T-cell (primary cell): ENCODE measurements at regions not wholly inside any gene's neighbourhood (a gene's known extent, or its start where the extent isn't known, plus 50 kb on each side); places are given as distances from the start of the nearest gene placed in this dataset.
A peak's percentile ranks its signal among the peaks of the same experiment; 100 is the strongest.

Experiments
- ATAC-seq, 4 experiments: fragments of 200-7000 bp in 3 of 4; fragments of 150-1000 bp in 1 of 4; cut with Tn5 transposase; replicated peaks in 1 of 4; 1 replicate in 3 of 4; 2 replicates in 1 of 4; pipeline ENCODE4 v1.10.0; 2021; ENCODE audit warnings: moderate library complexity in 3 of 4, mild to moderate bottlenecking in 2 of 4, moderate number of reproducible peaks in 1 of 4
- CTCF ChIA-PET, 2 donors: fragments of 300-600 bp; sonication (Branson Sonifier 250); formaldehyde crosslinking; loops; one replicate each; lab custom pipeline; 2022; ENCODE audit warnings: antibody characterized with exemption in 2 of 2; lab: Charles Lee
- POLR2A ChIA-PET, 2 donors: fragments of 300-600 bp; sonication (Branson Sonifier 250); formaldehyde crosslinking; loops; one replicate each; lab custom pipeline; 2022; ENCODE audit warnings: antibody characterized with exemption in 2 of 2; lab: Charles Lee
- DNase-seq, 35 experiments: peaks; one replicate each; pipeline versions ENCODE4 v3.0.0 to v3.0.0-alpha.2; 2013 to 2023
- H3K27ac ChIP-seq: one replicate; pipeline ENCODE4 v1.5.1; 2013; ENCODE audit warnings: low read length
- H3K27me3 ChIP-seq, 2 experiments: replicated peaks in 1 of 2; 1 replicate in 1 of 2; 2 replicates in 1 of 2; pipeline versions ENCODE4 v1.6.1 to v1.7.0; 2013; ENCODE audit warnings: low read length in 1 of 2, mixed read lengths in 1 of 2; ENCODE audit not compliant: control insufficient read depth in 2 of 2, insufficient read depth in 2 of 2; ENCODE audit errors: extremely low read depth in 1 of 2
- H3K36me3 ChIP-seq, 2 donors: 1 replicate in 1 of 2; 2 replicates in 1 of 2; pipeline versions ENCODE4 v1.6.1 to v1.7.0; 2013; ENCODE audit warnings: low read length in 1 of 2; ENCODE audit not compliant: control insufficient read depth in 2 of 2, insufficient read depth in 1 of 2; ENCODE audit errors: extremely low read depth in 1 of 2
- H3K4me1 ChIP-seq, 2 experiments: 1 replicate in 1 of 2; 2 replicates in 1 of 2; pipeline versions ENCODE4 v1.6.1 to v1.7.0; 2013; ENCODE audit warnings: low read length in 2 of 2, mixed read lengths in 1 of 2; ENCODE audit not compliant: insufficient read depth in 2 of 2, control insufficient read depth in 1 of 2; ENCODE audit errors: extremely low read depth in 1 of 2
- H3K4me3 ChIP-seq, 2 donors: 1 replicate in 1 of 2; 2 replicates in 1 of 2; pipeline versions ENCODE4 v1.5.1 to v1.7.0; 2013; ENCODE audit warnings: mild to moderate bottlenecking in 2 of 2, low read length in 1 of 2, moderate library complexity in 1 of 2; ENCODE audit not compliant: control insufficient read depth in 1 of 2; ENCODE audit errors: extremely low read depth in 1 of 2
- H3K9me3 ChIP-seq: 2 replicates; pipeline ENCODE4 v1.7.0; 2013
- H3K27ac Mint-ChIP-seq, 2 donors: one replicate each; pipeline ENCODE4 v1.8.0; 2020 to 2021; ENCODE audit warnings: mild to moderate bottlenecking in 2 of 2, mixed read lengths in 2 of 2
- H3K27me3 Mint-ChIP-seq, 2 donors: one replicate each; pipeline ENCODE4 v1.8.0; 2021 to 2022; ENCODE audit warnings: mixed read lengths in 2 of 2
- H3K36me3 Mint-ChIP-seq: one replicate; pipeline ENCODE4 v1.8.0; 2021; ENCODE audit warnings: mixed read lengths
- H3K4me1 Mint-ChIP-seq, 3 donors: one replicate each; pipeline ENCODE4 v1.8.0; 2020 to 2022; ENCODE audit warnings: mixed read lengths in 3 of 3, mild to moderate bottlenecking in 1 of 3
- H3K4me3 Mint-ChIP-seq, 3 donors: one replicate each; pipeline ENCODE4 v1.8.0; 2020 to 2022; ENCODE audit warnings: mild to moderate bottlenecking in 3 of 3, mixed read lengths in 3 of 3, moderate library complexity in 3 of 3
- H3K9me3 Mint-ChIP-seq, 3 donors: one replicate each; pipeline ENCODE4 v1.8.0; 2020 to 2022; ENCODE audit warnings: mixed read lengths in 3 of 3
- WGBS: methylation state at CpG from one replicate; pipeline ENCODE4 v1.1.5; 2013; ENCODE audit warnings: missing lambda C conversion rate; ENCODE audit not compliant: insufficient coverage; 5-methylcytosine and 5-hydroxymethylcytosine counted together

DNA sequence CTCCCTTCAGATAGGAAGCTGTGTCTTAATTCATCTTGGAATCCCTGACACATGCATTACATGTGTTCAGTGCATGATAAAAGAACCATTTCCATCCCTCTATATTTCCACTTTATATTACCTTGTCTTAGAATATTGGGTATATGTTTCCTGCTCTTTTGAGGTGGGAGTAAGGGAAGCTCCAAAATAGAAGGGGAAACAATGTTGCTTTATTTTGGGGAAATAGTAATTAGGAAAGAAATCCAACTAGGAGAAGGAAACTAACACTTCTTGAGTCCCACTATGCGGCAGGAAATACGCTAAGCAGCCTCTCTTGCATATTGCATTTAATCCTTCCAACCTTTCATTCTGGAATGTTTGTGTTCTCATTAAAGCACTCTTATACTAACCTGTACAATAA is 89.4 kb upstream of the VAV3 start:
- no peak overlapping the region for H3K4me3 Mint-ChIP-seq
- CTCF ChIA-PET: no interaction called here
- H3K4me1 Mint-ChIP-seq: peaks cover 0 to 9% (median 0%) of the 10 kb centered on the region in 3 donors
- no peaks in the 10 kb centered on the region for H3K9me3 ChIP-seq
- H3K4me3 ChIP-seq: no peak overlapping the region
- no peaks in the 10 kb centered on the region for H3K36me3 ChIP-seq
- DNase-seq: no peak
- no peak overlapping the region for H3K27ac Mint-ChIP-seq
- H3K27ac ChIP-seq: no peak overlapping the region
- H3K36me3 Mint-ChIP-seq: no peaks in the 10 kb centered on the region
- H3K27me3 ChIP-seq: no peaks in the 10 kb centered on the region
- ATAC-seq: no peak
- H3K4me1 ChIP-seq: peaks cover 20 to 25% of the 10 kb centered on the region in 2 experiments
- H3K9me3 Mint-ChIP-seq: no peaks in the 10 kb centered on the region
- POLR2A ChIA-PET: no interaction called here
- WGBS: no CpG with 5 or more reads among the region's 2 CpGs
- no peaks in the 10 kb centered on the region for H3K27me3 Mint-ChIP-seq

DNA sequence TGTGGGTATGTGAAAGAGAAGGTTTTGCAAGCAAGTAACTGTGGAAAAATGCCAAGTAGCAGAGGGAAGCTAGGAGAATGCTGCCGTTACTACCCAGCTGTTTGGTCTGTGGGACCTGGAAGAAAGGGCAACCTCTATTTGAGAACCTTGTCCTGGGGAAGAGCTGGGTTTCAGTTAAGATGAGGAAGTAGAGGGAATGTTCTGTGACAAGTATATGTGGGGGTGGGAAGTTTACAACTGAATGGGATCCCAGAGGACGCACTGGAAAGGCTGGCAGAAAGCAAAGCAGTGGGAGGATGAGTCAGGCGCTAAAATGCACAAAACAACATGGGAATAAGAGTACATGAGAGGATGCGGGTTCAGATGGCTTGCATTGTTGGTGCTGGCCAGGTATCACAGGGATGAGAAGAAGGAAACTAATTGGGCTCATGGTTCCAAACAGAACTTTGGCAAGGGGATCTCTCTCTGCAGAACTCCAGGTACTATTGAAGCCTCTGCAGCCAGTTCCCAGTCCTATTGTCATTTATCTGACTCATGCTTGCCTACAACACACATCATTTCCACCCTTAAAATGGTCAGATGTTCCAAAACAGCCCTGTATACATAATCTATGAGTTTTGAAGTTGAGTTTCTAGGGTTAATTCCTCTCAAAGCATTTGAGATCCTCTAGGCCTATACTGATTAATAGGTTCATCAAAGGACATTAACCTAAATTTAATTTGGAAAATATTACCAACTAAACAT is 88.5 kb upstream of the VAV3 start:
- H3K36me3 ChIP-seq: no peaks in the 10 kb centered on the region
- ChIA-PET POLR2A (no interaction called here), CTCF (interaction anchor here in 1 of 2 donors (1.1 kb wide), 1 partner anchor 271 kb away, joined by 5 read pairs; no protein-coding TSS in a partner anchor)
- H3K9me3 ChIP-seq: no peaks in the 10 kb centered on the region
- no peaks in the 10 kb centered on the region for H3K27me3 ChIP-seq
- H3K4me3 ChIP-seq: no peak overlapping the region
- H3K9me3 Mint-ChIP-seq: no peaks in the 10 kb centered on the region
- no peak overlapping the region for H3K27ac ChIP-seq
- H3K4me1 ChIP-seq: peaks cover 28 to 34% of the 10 kb centered on the region in 2 experiments
- H3K4me3 Mint-ChIP-seq: no peak overlapping the region
- no peaks in the 10 kb centered on the region for H3K36me3 Mint-ChIP-seq
- peaks cover 0 to 9% (median 0%) of the 10 kb centered on the region in 3 donors for H3K4me1 Mint-ChIP-seq
- no peak for DNase-seq
- WGBS: 90% methylated on average over 4 of the region's 4 CpGs
- no peaks in the 10 kb centered on the region for H3K27me3 Mint-ChIP-seq
- ATAC-seq: no peak
- H3K27ac Mint-ChIP-seq: no peak overlapping the region

DNA sequence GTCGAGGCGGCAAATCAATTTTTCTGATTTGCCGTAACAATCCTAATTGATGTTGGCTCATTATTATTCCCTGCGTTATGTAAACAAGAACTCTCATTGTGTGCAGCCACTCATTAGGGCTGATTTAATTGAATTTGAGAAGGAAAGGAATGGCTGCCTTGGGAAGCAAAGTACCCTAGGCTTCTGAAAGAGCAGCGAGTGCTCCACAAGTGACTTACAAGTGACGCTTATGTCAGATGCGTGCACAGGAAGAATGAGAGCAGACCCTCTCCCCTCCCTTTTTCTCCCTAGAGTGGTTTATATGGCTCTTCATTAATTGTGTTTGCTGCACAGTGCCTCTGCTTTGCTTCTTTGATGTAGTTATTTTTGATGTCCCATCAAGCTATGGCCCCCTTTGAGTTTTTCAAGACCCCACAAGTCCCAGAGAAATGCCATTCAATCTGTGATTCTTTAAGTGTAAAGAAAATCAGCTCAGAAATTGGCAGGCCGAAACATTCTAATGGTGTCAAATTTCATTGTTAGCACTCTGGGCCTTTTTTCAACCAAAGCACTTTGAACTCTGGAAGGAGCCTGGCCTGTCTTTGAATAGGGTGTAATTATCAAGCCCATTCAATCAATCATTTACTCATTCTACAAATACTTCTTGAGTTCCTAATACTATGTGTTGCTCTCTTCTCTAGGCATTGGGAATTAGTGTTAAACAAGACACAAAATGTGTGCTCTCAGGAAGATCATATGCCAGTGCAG is 86.8 kb upstream of the VAV3 start:
- peaks cover 0 to 2% of the 10 kb centered on the region in 2 experiments for H3K27me3 ChIP-seq
- no peak overlapping the region for H3K27ac ChIP-seq
- H3K9me3 ChIP-seq: no peaks in the 10 kb centered on the region
- Mint-ChIP-seq H3K27ac (no peak overlapping the region), H3K36me3 (no peaks in the 10 kb centered on the region), H3K9me3 (no peaks in the 10 kb centered on the region), H3K4me1 (peaks cover 0 to 7% (median 0%) of the 10 kb centered on the region in 3 donors), H3K4me3 (no peak overlapping the region), H3K27me3 (no peaks in the 10 kb centered on the region)
- CTCF ChIA-PET: interaction anchor here (0.9 to 1.5 kb wide), 3 partner anchors 72 to 269 kb away, joined by 3 to 5 read pairs (median 5); no protein-coding TSS in a partner anchor
- DNase-seq: peak in 1 of 35 experiments; percentile 19
- peaks cover 28 to 37% of the 10 kb centered on the region in 2 experiments for H3K4me1 ChIP-seq
- H3K36me3 ChIP-seq: no peaks in the 10 kb centered on the region
- WGBS: 65% methylated on average over 5 of the region's 8 CpGs
- no peak overlapping the region for H3K4me3 ChIP-seq
- ATAC-seq: peak in 2 of 4 experiments; percentile 21 to 55
- POLR2A ChIA-PET: no interaction called here

DNA sequence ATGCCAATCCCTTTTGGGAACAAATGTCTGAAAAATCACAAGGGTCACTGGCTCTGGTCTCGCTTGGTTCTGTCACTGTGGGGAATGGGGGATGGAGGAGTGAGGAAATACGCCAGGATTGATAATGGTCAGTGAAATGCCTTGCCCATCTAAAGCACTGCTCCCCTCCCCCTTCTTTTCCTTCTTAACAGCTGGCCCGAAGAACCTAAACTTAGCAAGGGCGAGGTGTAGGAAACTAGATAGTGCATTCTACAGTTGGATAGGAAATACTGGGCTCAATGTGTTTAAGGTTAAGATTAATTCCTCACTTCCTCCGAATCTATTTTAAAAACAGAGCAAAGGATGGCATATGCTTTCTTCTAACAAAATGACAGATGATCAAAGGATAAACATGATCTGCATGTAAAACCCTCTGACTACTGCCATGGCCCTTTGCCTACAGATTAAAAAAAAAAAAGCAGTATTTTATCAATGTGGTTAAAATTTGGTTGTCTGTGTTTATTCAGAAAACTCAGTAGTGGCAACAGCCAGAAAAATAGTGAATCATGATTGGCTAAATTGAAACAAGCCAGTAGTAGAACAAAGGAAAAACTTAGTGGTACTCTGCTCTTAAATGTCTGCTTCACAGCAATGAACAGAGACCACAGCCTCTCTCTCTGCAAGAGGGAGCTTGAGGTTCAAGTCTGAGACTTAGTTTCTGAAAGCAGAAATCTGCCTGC is 86.1 kb upstream of the VAV3 start:
- Mint-ChIP-seq H3K4me3 (no peak overlapping the region), H3K27me3 (no peaks in the 10 kb centered on the region), H3K36me3 (no peaks in the 10 kb centered on the region), H3K27ac (peak overlapping the region in 1 of 2 donors; percentile 41), H3K9me3 (no peaks in the 10 kb centered on the region), H3K4me1 (peaks cover 0 to 9% (median 0%) of the 10 kb centered on the region in 3 donors)
- Histone ChIP-seq H3K4me3 (no peak overlapping the region), H3K36me3 (no peaks in the 10 kb centered on the region), H3K27ac (no peak overlapping the region), H3K4me1 (peaks cover 28 to 38% of the 10 kb centered on the region in 2 experiments), H3K9me3 (no peaks in the 10 kb centered on the region), H3K27me3 (peaks cover 0 to 3% of the 10 kb centered on the region in 2 experiments)
- DNase-seq (peak in 1 of 35 experiments; percentile 34), ATAC-seq (peak; percentile 54 to 84 (median 58))
- WGBS: no CpG with 5 or more reads among the region's 5 CpGs
- ChIA-PET POLR2A (no interaction called here), CTCF (interaction anchor here (0.9 to 1.5 kb wide), 2 partner anchors 72 to 74 kb away, joined by 3 to 5 read pairs; no protein-coding TSS in a partner anchor)

DNA sequence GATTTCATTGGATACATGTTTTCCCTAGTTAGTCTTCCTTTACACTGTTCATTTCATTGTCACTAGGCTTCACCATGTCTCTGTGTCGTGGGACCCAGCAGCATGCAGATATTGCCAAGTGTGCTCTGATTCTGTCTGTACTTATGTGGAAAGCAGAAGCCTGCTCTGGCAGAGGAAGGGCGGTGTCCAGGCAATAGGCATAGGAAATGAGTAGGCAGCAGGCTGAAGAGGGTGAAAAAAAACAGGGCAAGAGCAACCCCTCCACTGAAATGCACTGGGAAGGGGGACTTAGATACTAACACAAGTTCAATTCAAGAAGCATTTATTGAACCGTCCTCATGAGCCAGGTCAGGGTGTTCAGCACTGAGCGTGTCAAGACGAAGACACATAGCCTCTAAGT is 85.2 kb upstream of the VAV3 start:
- ATAC-seq (no peak), DNase-seq (peak in 1 of 35 experiments; percentile 11)
- 60% methylated on average over 1 of the region's 5 CpGs for WGBS
- Histone ChIP-seq H3K4me3 (peak overlapping the region in 1 of 2 donors; percentile 3), H3K36me3 (no peaks in the 10 kb centered on the region), H3K4me1 (peaks cover 32 to 46% of the 10 kb centered on the region in 2 experiments), H3K27me3 (peaks cover 0 to 3% of the 10 kb centered on the region in 2 experiments), H3K27ac (no peak overlapping the region), H3K9me3 (no peaks in the 10 kb centered on the region)
- H3K27ac Mint-ChIP-seq: peak overlapping the region in 1 of 2 donors; percentile 17
- H3K27me3 Mint-ChIP-seq: no peaks in the 10 kb centered on the region
- ChIA-PET POLR2A (interaction anchor here in 1 of 2 donors (0.6 kb wide), 1 partner anchor 153 kb away, joined by 4 read pairs; no protein-coding TSS in a partner anchor), CTCF (no interaction called here)
- no peaks in the 10 kb centered on the region for H3K36me3 Mint-ChIP-seq
- no peaks in the 10 kb centered on the region for H3K9me3 Mint-ChIP-seq
- H3K4me1 Mint-ChIP-seq: peaks cover 4 to 18% (median 6%) of the 10 kb centered on the region in 3 donors
- peak overlapping the region in 1 of 3 donors; percentile 13 for H3K4me3 Mint-ChIP-seq
